ENCODE measurements at regions not wholly inside any gene's neighbourhood (a gene's known extent, or its start where the extent isn't known, plus 50 kb on each side); places are given as distances from the start of the nearest gene placed in this dataset.
A peak's percentile ranks its signal among the peaks of the same experiment; 100 is the strongest.
"Not testable (repeated sequence)": the region's sequence is repeated elsewhere in the genome, so short reads cannot be mapped to it uniquely, and the experiment has no call there.

GRCh38 chr14:71541973-71542690 is 390.1 kb upstream of the RGS6 start:
- no peak for DNase-seq

GRCh38 chr14:71549421-71550050 is 382.7 kb upstream of the RGS6 start:
- no peak for DNase-seq

GRCh38 chr14:71550367-71550766 is 381.9 kb upstream of the RGS6 start:
- no peak for DNase-seq

- DNase-seq, result no peak
Measured at GRCh38 chr14:71551291-71551950, 380.8 kb upstream of the RGS6 start.

- no peak for DNase-seq
Measured at GRCh38 chr14:71552809-71553208, 379.4 kb upstream of the RGS6 start.

GRCh38 chr14:71553779-71554178 is 378.4 kb upstream of the RGS6 start:
- DNase-seq, result no peak

GRCh38 chr14:71554323-71554722 is 377.9 kb upstream of the RGS6 start:
- peak; percentile 13 for DNase-seq

GRCh38 chr14:71554959-71555612 is 377.1 kb upstream of the RGS6 start:
- no peak for DNase-seq

- DNase-seq, result peak; percentile 65
Measured at GRCh38 chr14:71555654-71556559, 376.3 kb upstream of the RGS6 start.

- no peak for DNase-seq
Measured at GRCh38 chr14:71556730-71557129, 375.5 kb upstream of the RGS6 start.

GRCh38 chr14:71557351-71557750 is 374.9 kb upstream of the RGS6 start:
- DNase-seq, result no peak

- DNase-seq, result not testable (repeated sequence)
Measured at GRCh38 chr14:71558943-71559342, 373.3 kb upstream of the RGS6 start.

- DNase-seq, result no peak
Measured at GRCh38 chr14:71560751-71561150, 371.5 kb upstream of the RGS6 start.

- DNase-seq, result no peak
Measured at GRCh38 chr14:71563492-71564153, 368.6 kb upstream of the RGS6 start.

- no peak for DNase-seq
Measured at GRCh38 chr14:71566276-71566675, 366.0 kb upstream of the RGS6 start.

- not testable (repeated sequence) for DNase-seq
Measured at GRCh38 chr14:71567499-71568133, 364.6 kb upstream of the RGS6 start.

GRCh38 chr14:71574976-71575375 is 357.3 kb upstream of the RGS6 start:
- no peak for DNase-seq

GRCh38 chr14:71576472-71576871 is 355.8 kb upstream of the RGS6 start:
- no peak for DNase-seq

GRCh38 chr14:71579331-71579730 is 352.9 kb upstream of the RGS6 start:
- DNase-seq, result no peak

- DNase-seq, result no peak
Measured at GRCh38 chr14:71582705-71583104, 349.5 kb upstream of the RGS6 start.

- no peak for DNase-seq
Measured at GRCh38 chr14:71583194-71583593, 349.0 kb upstream of the RGS6 start.

Measured in CD4-positive, alpha-beta T cell treated with Interleukin-6 for 4 hours (primary cell).